ENCODE measurements at regions not wholly inside any gene's neighbourhood (a gene's known extent, or its start where the extent isn't known, plus 50 kb on each side); places are given as distances from the start of the nearest gene placed in this dataset.

DNA sequence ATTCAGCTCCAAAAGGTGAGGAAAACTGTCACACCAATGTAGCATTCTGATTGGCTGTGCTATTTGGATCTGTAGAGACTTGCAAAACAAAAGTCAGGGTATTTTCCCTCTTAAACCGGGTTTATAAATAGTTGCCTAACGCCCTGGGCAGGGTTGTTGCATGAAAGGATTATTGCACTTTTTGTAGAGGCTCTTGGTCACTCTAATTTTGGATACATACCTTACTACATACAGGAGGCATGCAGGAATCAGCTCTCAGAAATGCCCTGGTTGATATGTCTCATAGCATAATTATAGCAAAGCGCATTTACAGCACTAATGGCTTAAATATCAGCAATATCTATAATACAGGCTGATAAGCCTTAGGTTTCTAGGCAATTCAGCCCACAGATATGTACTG, 200.0 kb upstream of the GDNF start:
- Histone ChIP-seq H3K27me3 (ENCODE audit: control insufficient read depth in 1 of 2, insufficient read depth in 2 of 2, low read length in 2 of 2) (peaks cover 0 to 4% of the 10 kb centered on the region in 2 experiments), H3K27ac (ENCODE audit: low read depth in 1 of 2, low read length in 2 of 2) (no peak overlapping the region), H3K9me3 (ENCODE audit: control insufficient read depth in 1 of 2, insufficient read depth in 1 of 2, low read length in 2 of 2) (no peaks in the 10 kb centered on the region), H3K36me3 (ENCODE audit: insufficient read depth, low read length) (no peaks in the 10 kb centered on the region), H3K4me3 (ENCODE audit: low read length) (no peak overlapping the region), H3K4me1 (ENCODE audit: insufficient read depth, low read length) (no peaks in the 10 kb centered on the region)
- POLR2A ChIA-PET = no interaction called here
- no peak for TF ChIP-seq CTCF (IDR thresholded peaks at IDR 0.05)
- no peaks in the 10 kb centered on the region for H3K36me3 Mint-ChIP-seq (ENCODE audit: low read depth)
- no peaks in the 10 kb centered on the region for H3K9me3 Mint-ChIP-seq
- no peak overlapping the region for H3K27ac Mint-ChIP-seq
- ATAC-seq (ENCODE audit: poor library complexity) (no peak), DNase-seq (no peak)
- peaks cover 5% of the 10 kb centered on the region for H3K27me3 Mint-ChIP-seq
- H3K4me1 Mint-ChIP-seq (ENCODE audit: low read depth) = no peaks in the 10 kb centered on the region
- intact Hi-C loops (cut with DNase I, micrococcal nuclease) = no loop called here
- CTCF ChIA-PET = no interaction called here
- H3K4me3 Mint-ChIP-seq = no peak overlapping the region

DNA sequence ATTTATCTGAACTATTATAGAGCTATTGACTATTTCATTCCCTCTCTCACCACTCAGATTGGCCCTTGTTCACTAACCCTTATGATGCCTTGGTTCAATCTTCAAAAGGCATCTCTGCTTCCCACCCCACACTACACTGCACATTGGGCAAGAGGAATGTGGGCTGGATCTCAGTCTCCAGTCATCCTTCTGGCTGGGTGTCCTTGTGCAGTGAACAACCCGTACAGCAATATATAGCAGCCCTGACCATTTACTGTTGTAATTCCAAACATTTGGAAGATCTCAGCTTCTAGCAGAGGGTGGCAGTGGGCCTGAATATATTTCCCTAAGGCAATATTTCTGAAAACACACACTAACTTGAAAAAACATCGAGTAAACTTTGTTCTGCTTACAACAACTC, 199.2 kb upstream of the GDNF start:
- no peak for TF ChIP-seq CTCF (IDR thresholded peaks at IDR 0.05)
- CTCF ChIA-PET = no interaction called here
- ATAC-seq (ENCODE audit: poor library complexity) = no peak
- POLR2A ChIA-PET = no interaction called here
- H3K36me3 ChIP-seq (ENCODE audit: insufficient read depth, low read length) = no peaks in the 10 kb centered on the region
- no peaks in the 10 kb centered on the region for H3K4me1 ChIP-seq (ENCODE audit: insufficient read depth, low read length)
- DNase-seq = no peak
- peaks cover 0 to 4% of the 10 kb centered on the region in 2 experiments for H3K27me3 ChIP-seq (ENCODE audit: control insufficient read depth in 1 of 2, insufficient read depth in 2 of 2, low read length in 2 of 2)
- Mint-ChIP-seq H3K27ac (no peak overlapping the region), H3K27me3 (peaks cover 5% of the 10 kb centered on the region), H3K4me3 (no peak overlapping the region), H3K9me3 (no peaks in the 10 kb centered on the region), H3K4me1 (ENCODE audit: low read depth) (no peaks in the 10 kb centered on the region), H3K36me3 (ENCODE audit: low read depth) (no peaks in the 10 kb centered on the region)
- no peaks in the 10 kb centered on the region for H3K9me3 ChIP-seq (ENCODE audit: control insufficient read depth in 1 of 2, insufficient read depth in 1 of 2, low read length in 2 of 2)
- intact Hi-C loops (cut with DNase I, micrococcal nuclease) = no loop called here
- no peak overlapping the region for H3K4me3 ChIP-seq (ENCODE audit: low read length)
- no peak overlapping the region for H3K27ac ChIP-seq (ENCODE audit: low read depth in 1 of 2, low read length in 2 of 2)

GRCh38 chr5:38036765-38037164, 196.9 kb upstream of the GDNF start:
- peaks cover 0 to 4% of the 10 kb centered on the region in 2 experiments for H3K27me3 ChIP-seq (ENCODE audit: control insufficient read depth in 1 of 2, insufficient read depth in 2 of 2, low read length in 2 of 2)
- ChIA-PET CTCF (no interaction called here), POLR2A (no interaction called here)
- Mint-ChIP-seq H3K27me3 (no peaks in the 10 kb centered on the region), H3K9me3 (no peaks in the 10 kb centered on the region), H3K27ac (no peak overlapping the region), H3K4me3 (no peak overlapping the region), H3K36me3 (ENCODE audit: low read depth) (no peaks in the 10 kb centered on the region), H3K4me1 (ENCODE audit: low read depth) (no peaks in the 10 kb centered on the region)
- H3K4me1 ChIP-seq (ENCODE audit: insufficient read depth, low read length) = no peaks in the 10 kb centered on the region
- no peak overlapping the region for H3K4me3 ChIP-seq (ENCODE audit: low read length)
- no peak for DNase-seq
- no peaks in the 10 kb centered on the region for H3K36me3 ChIP-seq (ENCODE audit: insufficient read depth, low read length)
- intact Hi-C loops (cut with DNase I, micrococcal nuclease) = no loop called here
- no peaks in the 10 kb centered on the region for H3K9me3 ChIP-seq (ENCODE audit: control insufficient read depth in 1 of 2, insufficient read depth in 1 of 2, low read length in 2 of 2)
- no peak overlapping the region for H3K27ac ChIP-seq (ENCODE audit: low read depth in 1 of 2, low read length in 2 of 2)
- TF ChIP-seq CTCF (IDR thresholded peaks at IDR 0.05) = no peak
- no peak for ATAC-seq (ENCODE audit: poor library complexity)

Measured in CD4-positive, alpha-beta T cell (primary cell).